Heart left ventricle (tissue), 16 donors: ENCODE measurements at regions not wholly inside any gene's neighbourhood (a gene's known extent, or its start where the extent isn't known, plus 50 kb on each side); places are given as distances from the start of the nearest gene placed in this dataset.

Experiments
- ATAC-seq, 4 donors: fragments of 200-7000 bp; cut with Tn5 transposase; one replicate each; pipeline ENCODE4 v1.9.1; 2020 to 2022; ENCODE audit warnings: moderate library complexity in 4 of 4, mild to moderate bottlenecking in 3 of 4, moderate number of reproducible peaks in 1 of 4
- DNase-seq, 5 donors: peaks; one replicate each; pipeline ENCODE4 v3.0.0-alpha.2; 2020
- H3K27ac ChIP-seq, 12 donors: fragments of 200-600 bp; sonication (generic) in 4 of 12; one replicate each; pipeline versions ENCODE4 v1.5.0 to v1.8.0; 2016 to 2022; ENCODE audit warnings: mild to moderate bottlenecking in 2 of 12
- H3K27me3 ChIP-seq, 9 donors: fragments of 200-600 bp; sonication (generic) in 2 of 9; one replicate each; pipeline versions ENCODE4 v1.5.1 to v1.8.0; 2016 to 2022; ENCODE audit warnings: mild to moderate bottlenecking in 3 of 9
- H3K36me3 ChIP-seq, 9 donors: fragments of 200-600 bp; sonication (generic) in 2 of 9; one replicate each; pipeline versions ENCODE4 v1.5.0 to v1.8.0; 2018 to 2022; ENCODE audit warnings: mild to moderate bottlenecking in 2 of 9
- H3K4me1 ChIP-seq, 12 donors: fragments of 200-600 bp; sonication (generic) in 4 of 12; one replicate each; pipeline versions ENCODE4 v1.5.0 to v1.8.0; 2016 to 2022; ENCODE audit warnings: mild to moderate bottlenecking in 3 of 12
- H3K4me3 ChIP-seq, 12 donors: fragments of 200-600 bp; sonication (generic) in 4 of 12; one replicate each; pipeline versions ENCODE4 v1.5.0 to v1.8.0; 2017 to 2022; ENCODE audit warnings: mild to moderate bottlenecking in 9 of 12, moderate library complexity in 4 of 12
- H3K9me3 ChIP-seq, 12 donors: fragments of 200-600 bp; sonication (generic) in 4 of 12; one replicate each; pipeline versions ENCODE4 v1.5.0 to v1.8.0; 2016 to 2022; ENCODE audit warnings: mild to moderate bottlenecking in 1 of 12
- POLR2A ChIP-seq, 2 donors: fragments of 450-650 bp; IDR thresholded peaks; one replicate each; pipeline ENCODE4 v1.6.1; 2017; ENCODE audit warnings: antibody characterized with exemption in 2 of 2, mild to moderate bottlenecking in 2 of 2, moderate library complexity in 2 of 2
- WGBS, 4 donors: extraction: QIAGEN DNeasy Blood & Tissue Kit in 2 of 4; methylation state at CpG; one replicate each; pipeline versions ENCODE4 v1.1.5 to v1.1.7; 2013 to 2018; 5-methylcytosine and 5-hydroxymethylcytosine counted together
- intact Hi-C, 10 donors: fragments of 100-400 bp; cut with DNase I; formaldehyde crosslinking; loops; one replicate each; pipeline versions ENCODE4 v1.11.1 to v1.14.2; 2022
- TF ChIP-seq, protein P1 (sequence below), 12 donors: fragments of 200-600 bp; sonication (generic) in 4 of 12; IDR thresholded peaks; one replicate each; pipeline versions ENCODE4 v1.5.0 to v1.8.0; 2018 to 2022; ENCODE audit warnings: antibody characterized with exemption in 12 of 12, mild to moderate bottlenecking in 5 of 12
- donor health status: ischemic (EF 13 %, LVEDD 7.1; RV severe dilation, severe dysfunction).
- donor health status: healthy with polysubstance abuse.
- donor health status: DM: no; HTN: yes; CAD: no.
- donor health status: DM: no; HTN: no; CAD: no.
- donor health status: ischemic (EF 25% LVEDD 6.9; RV normal size, moderate dysfunction).
- donor health status: ischemic (EF 25% LVEDD 5.7; RV mildly dilated, moderate dysfunction).
- donor health status: healthy.
- donor health status: DM: yes; HTN: yes; CAD: no.
- donor health status: ischemic (EF 35%, LVEDD 5.7; RV mildly dilated, moderate dysfunction).
- donor health status: nonischemic (EF 11% LVEDD 7.7; RV severe dilation, severe dysfunction).
- donor health status: DM: yes; HTN: yes; CAD: no.
- donor health status: PGD.
- donor health status: ischemic (EF 29% LVEDD 5.4; RV normal size, mild dysfunction).
- donor health status: nonischemic (EF 23%, LVEDD 6.1; RV moderate dilation, normal function).

DNA sequence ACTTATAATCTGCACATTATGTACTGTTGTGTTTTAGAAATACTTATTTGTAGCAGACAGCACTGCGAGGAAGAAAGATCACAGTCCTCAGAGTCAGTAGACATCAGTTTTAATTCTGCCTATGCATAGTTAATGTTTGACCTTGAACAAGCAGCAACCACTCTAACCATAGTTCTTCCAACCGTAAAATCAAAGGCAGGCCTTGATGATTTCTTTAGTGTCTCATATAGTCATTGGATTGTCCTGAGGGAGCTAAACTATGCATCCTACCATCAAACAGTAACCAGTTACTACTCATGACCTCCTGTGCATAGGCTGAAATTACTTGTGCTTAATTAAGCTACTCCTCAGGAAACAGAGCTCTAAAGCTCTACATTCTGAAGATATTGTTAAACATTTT is 294.8 kb upstream of the STXBP5 start:
- Histone ChIP-seq H3K27me3 (no peaks in the 10 kb centered on the region), H3K4me1 (peaks cover 0 to 19% (median 12%) of the 10 kb centered on the region in 12 donors), H3K9me3 (peaks cover 0 to 9% (median 0%) of the 10 kb centered on the region in 12 donors), H3K27ac (no peak overlapping the region), H3K4me3 (no peak overlapping the region), H3K36me3 (no peaks in the 10 kb centered on the region)
- TF ChIP-seq, protein P1, sequence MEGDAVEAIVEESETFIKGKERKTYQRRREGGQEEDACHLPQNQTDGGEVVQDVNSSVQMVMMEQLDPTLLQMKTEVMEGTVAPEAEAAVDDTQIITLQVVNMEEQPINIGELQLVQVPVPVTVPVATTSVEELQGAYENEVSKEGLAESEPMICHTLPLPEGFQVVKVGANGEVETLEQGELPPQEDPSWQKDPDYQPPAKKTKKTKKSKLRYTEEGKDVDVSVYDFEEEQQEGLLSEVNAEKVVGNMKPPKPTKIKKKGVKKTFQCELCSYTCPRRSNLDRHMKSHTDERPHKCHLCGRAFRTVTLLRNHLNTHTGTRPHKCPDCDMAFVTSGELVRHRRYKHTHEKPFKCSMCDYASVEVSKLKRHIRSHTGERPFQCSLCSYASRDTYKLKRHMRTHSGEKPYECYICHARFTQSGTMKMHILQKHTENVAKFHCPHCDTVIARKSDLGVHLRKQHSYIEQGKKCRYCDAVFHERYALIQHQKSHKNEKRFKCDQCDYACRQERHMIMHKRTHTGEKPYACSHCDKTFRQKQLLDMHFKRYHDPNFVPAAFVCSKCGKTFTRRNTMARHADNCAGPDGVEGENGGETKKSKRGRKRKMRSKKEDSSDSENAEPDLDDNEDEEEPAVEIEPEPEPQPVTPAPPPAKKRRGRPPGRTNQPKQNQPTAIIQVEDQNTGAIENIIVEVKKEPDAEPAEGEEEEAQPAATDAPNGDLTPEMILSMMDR (IDR thresholded peaks at IDR 0.05), result no peak
- no peak for TF ChIP-seq POLR2A (IDR thresholded peaks at IDR 0.05)
- intact Hi-C loops, result loop anchor here in 1 of 10 donors (10.0 kb wide), 1 partner anchor 375 kb away; no protein-coding TSS in a partner anchor
- DNase-seq, result no peak
- WGBS, 4 donors, result 84 to 87% (median 85%) methylated on average over 2 of the region's 2 CpGs
- ATAC-seq, result no peak

DNA sequence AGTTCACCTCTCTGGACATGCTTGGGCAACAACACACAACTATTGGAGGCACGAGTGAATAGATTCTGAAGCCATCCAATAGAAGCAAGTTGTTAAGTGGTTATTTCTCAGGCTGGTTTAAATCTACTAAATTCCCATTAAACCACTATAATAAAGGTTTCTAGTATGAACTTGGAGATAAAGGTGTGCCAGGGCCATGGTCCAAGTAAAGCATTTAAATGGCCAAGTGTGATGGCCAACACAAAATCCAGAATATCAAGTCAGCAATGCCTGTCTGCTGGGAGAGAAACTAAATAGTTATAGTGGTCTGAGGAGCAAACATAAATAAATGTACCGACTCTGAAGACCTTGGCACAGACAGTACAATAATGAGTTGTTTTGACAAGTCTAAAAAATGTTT is 294.3 kb upstream of the STXBP5 start:
- no peak for ATAC-seq
- H3K9me3 ChIP-seq, result peaks cover 0 to 9% (median 0%) of the 10 kb centered on the region in 12 donors
- intact Hi-C loops, result loop anchor here in 5 of 10 donors (5.0 to 10.0 kb wide), 4 partner anchors 217 to 375 kb away; partner anchors contain the start of gene STXBP5 (in 3 of the 5)
- WGBS, 4 donors, result 66 to 81% (median 75%) methylated on average over 2 of the region's 2 CpGs
- no peak for TF ChIP-seq POLR2A (IDR thresholded peaks at IDR 0.05)
- TF ChIP-seq, protein P1 (IDR thresholded peaks at IDR 0.05), result no peak
- H3K36me3 ChIP-seq, result no peaks in the 10 kb centered on the region
- no peaks in the 10 kb centered on the region for H3K27me3 ChIP-seq
- H3K27ac ChIP-seq, result no peak overlapping the region
- H3K4me3 ChIP-seq, result no peak overlapping the region
- DNase-seq, result no peak
- peaks cover 0 to 24% (median 13%) of the 10 kb centered on the region in 12 donors for H3K4me1 ChIP-seq

DNA sequence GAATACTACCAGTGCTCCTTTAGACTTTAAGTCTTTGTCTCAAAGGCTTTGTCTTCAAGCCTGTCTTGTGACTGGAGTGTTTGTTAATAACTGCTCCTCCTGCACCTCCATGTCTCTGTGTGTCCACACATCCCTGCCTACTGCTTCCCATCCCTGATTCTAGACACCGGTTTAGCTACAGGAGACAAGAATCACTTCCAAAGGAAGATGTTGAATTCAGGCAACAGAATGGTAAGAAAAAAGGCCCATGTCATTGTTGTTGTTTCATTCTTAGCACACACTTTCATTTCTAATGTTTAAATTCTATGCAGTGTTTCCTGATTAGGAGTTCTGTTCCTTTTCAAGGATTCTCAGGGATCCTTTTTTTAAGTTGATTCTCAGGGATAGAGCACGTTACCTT is 293.6 kb upstream of the STXBP5 start:
- H3K27ac ChIP-seq, result no peak overlapping the region
- TF ChIP-seq, protein P1 (IDR thresholded peaks at IDR 0.05), result no peak
- no peak for TF ChIP-seq POLR2A (IDR thresholded peaks at IDR 0.05)
- peaks cover 0 to 25% (median 12%) of the 10 kb centered on the region in 12 donors for H3K4me1 ChIP-seq
- WGBS, 4 donors, result 96 to 99% (median 97%) methylated on average over 2 of the region's 2 CpGs
- H3K9me3 ChIP-seq, result peaks cover 0 to 9% (median 0%) of the 10 kb centered on the region in 12 donors
- ATAC-seq (no peak), DNase-seq (no peak)
- no peak overlapping the region for H3K4me3 ChIP-seq
- no peaks in the 10 kb centered on the region for H3K27me3 ChIP-seq
- intact Hi-C loops, result loop anchor here in 4 of 10 donors (5.0 to 10.0 kb wide), 3 partner anchors 217 to 294 kb away; partner anchors contain the start of gene STXBP5 (in 3 of the 4)
- no peaks in the 10 kb centered on the region for H3K36me3 ChIP-seq

DNA sequence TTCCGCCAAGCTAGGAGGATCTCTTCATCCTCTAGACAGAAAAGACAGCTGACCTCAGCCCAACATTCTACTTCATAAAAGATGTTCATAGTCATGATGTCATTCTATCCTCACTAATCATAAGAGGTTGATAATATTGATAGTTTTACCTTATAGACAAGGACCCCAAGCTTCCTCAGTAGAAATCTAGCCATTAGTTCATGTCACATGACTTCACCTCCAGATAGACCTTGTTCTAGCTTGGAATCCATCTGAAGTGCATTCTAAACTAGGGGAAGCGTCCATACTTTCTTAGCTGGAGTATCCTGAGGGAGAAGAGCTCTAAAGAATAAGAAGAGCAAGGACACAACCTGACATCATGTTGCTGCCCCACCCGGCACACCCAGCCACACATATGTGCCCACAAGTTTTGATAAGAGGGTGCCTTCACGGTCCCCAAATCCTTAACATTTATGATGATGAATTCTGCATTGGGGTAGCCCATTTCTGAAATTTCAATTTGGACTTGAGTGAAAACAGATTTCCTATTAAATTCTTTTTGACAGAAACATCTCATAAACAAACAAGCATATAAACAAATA is 292.5 kb upstream of the STXBP5 start:
- intact Hi-C loops, result loop anchor here in 4 of 10 donors (5.0 to 10.0 kb wide), 3 partner anchors 216 to 293 kb away; partner anchors contain the start of gene STXBP5 (in 3 of the 4)
- ATAC-seq (no peak), DNase-seq (no peak)
- H3K36me3 ChIP-seq, result no peaks in the 10 kb centered on the region
- peaks cover 0 to 34% (median 11%) of the 10 kb centered on the region in 12 donors for H3K4me1 ChIP-seq
- H3K27ac ChIP-seq, result no peak overlapping the region
- WGBS, 4 donors, result 94 to 95% (median 95%) methylated on average over 4 of the region's 4 CpGs
- no peaks in the 10 kb centered on the region for H3K27me3 ChIP-seq
- peaks cover 0 to 9% (median 0%) of the 10 kb centered on the region in 12 donors for H3K9me3 ChIP-seq
- TF ChIP-seq, protein P1 (IDR thresholded peaks at IDR 0.05), result no peak
- TF ChIP-seq POLR2A (IDR thresholded peaks at IDR 0.05), result no peak
- no peak overlapping the region for H3K4me3 ChIP-seq
